ENCODE measurements at regions not wholly inside any gene's neighbourhood (a gene's known extent, or its start where the extent isn't known, plus 50 kb on each side); places are given as distances from the start of the nearest gene placed in this dataset.

DNA sequence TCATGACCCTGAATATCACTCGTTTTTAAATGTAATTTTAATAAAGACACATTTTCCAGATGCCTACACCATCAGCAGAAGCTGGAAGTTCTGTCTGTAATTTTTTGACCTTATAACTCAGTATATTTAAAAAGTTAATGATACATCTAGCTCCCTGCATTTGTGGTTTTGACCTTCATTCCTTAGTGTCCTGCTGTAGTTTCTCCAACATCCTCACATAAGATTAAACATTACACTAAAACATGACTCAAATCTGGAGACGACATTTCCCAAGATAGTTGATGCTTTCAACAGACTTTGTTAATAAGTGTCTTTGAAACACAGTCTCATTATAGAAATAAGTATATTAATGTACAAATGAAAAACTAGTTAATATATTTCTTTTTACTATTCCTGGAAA lies 363.1 kb downstream of the POM121L12 start:
- H3K36me3 ChIP-seq (ENCODE audit: low read depth) = no peaks in the 10 kb centered on the region
- no peak overlapping the region for H3K4me3 ChIP-seq
- peaks cover 6% of the 10 kb centered on the region for H3K9me3 ChIP-seq
- intact Hi-C loops (cut with DNase I, micrococcal nuclease) = no loop called here
- TF ChIP-seq, protein P1, sequence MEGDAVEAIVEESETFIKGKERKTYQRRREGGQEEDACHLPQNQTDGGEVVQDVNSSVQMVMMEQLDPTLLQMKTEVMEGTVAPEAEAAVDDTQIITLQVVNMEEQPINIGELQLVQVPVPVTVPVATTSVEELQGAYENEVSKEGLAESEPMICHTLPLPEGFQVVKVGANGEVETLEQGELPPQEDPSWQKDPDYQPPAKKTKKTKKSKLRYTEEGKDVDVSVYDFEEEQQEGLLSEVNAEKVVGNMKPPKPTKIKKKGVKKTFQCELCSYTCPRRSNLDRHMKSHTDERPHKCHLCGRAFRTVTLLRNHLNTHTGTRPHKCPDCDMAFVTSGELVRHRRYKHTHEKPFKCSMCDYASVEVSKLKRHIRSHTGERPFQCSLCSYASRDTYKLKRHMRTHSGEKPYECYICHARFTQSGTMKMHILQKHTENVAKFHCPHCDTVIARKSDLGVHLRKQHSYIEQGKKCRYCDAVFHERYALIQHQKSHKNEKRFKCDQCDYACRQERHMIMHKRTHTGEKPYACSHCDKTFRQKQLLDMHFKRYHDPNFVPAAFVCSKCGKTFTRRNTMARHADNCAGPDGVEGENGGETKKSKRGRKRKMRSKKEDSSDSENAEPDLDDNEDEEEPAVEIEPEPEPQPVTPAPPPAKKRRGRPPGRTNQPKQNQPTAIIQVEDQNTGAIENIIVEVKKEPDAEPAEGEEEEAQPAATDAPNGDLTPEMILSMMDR (IDR thresholded peaks at IDR 0.05) = no peak
- ATAC-seq = no peak
- H3K4me1 ChIP-seq (ENCODE audit: low read depth) = no peaks in the 10 kb centered on the region
- DNase-seq = no peak

DNA sequence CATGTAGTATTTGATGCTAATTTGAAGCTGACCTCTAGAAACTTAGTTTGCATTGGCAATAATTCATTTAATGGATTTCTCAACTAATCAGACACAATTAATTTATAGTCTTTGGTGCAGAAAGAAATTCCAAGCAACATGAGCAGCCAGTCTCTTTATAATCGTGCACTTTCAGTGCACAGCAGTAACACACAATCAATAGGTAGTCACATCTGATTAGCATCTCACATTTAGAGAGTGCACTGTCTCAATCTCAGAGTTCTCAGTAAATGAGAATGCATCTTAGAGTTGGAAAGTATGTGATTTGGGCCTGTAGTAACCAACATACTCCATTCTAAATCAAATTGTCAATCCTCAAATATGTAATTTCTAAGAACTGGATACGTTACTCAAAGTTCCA lies 377.6 kb downstream of the POM121L12 start:
- Histone ChIP-seq H3K4me1 (ENCODE audit: low read depth) (no peaks in the 10 kb centered on the region), H3K9me3 (no peaks in the 10 kb centered on the region), H3K4me3 (no peak overlapping the region), H3K36me3 (ENCODE audit: low read depth) (no peaks in the 10 kb centered on the region)
- no peak for ATAC-seq
- TF ChIP-seq, protein P1 (IDR thresholded peaks at IDR 0.05) = no peak
- DNase-seq = no peak
- intact Hi-C loops (cut with DNase I, micrococcal nuclease) = no loop called here

DNA sequence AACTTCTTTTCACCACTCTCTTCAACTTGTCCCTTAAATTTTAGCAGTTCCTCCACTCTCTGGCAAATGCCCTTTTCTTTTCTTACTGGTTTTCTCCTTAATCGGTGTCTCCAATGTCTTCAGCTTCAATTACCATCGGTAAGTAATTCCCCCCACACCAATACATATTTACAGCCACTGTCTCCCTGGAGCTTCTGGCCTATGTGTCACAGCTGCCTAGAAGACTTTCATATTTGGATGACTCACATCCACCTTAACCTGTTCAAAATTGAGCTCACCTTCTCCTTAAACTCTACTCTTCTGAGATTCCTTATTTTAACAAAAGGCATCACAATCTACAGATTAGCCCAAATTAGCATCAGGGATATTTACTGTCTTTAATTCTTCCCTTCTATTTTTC lies 380.4 kb downstream of the POM121L12 start:
- H3K9me3 ChIP-seq = no peaks in the 10 kb centered on the region
- intact Hi-C loops (cut with DNase I, micrococcal nuclease) = no loop called here
- H3K4me3 ChIP-seq = no peak overlapping the region
- ATAC-seq (no peak), DNase-seq (no peak)
- H3K36me3 ChIP-seq (ENCODE audit: low read depth) = no peaks in the 10 kb centered on the region
- TF ChIP-seq, protein P1 (IDR thresholded peaks at IDR 0.05) = no peak
- no peaks in the 10 kb centered on the region for H3K4me1 ChIP-seq (ENCODE audit: low read depth)

DNA sequence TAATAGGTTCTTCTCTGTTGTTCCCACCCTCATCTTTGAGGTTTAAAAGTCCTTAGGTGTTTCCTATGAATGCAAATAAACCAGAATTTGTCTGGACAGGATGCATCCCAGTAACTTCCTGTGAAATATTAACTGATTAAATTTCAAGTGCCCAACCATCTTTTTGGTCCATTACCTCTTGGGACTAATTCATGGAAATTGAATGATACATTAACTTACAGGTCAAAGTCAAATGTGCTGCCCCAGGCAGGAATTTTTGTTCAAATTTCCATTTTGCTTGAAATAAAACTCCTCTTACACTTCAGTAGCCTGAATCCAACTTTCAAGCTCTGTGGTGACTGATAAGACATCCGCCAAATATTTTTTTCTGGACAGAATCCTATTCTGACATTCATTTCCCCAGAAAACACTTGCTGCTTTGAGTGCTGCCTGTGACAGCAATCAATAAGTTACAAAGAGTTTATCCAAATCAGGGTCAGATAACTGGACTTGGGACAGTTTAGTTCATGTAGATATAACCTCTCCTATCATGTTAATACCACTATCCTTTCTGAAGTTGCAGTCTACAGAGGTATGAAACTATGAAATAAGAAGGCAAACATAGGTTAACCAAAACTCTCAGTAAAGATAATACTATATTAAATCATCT lies 383.5 kb downstream of the POM121L12 start:
- intact Hi-C loops (cut with DNase I, micrococcal nuclease) = no loop called here

DNA sequence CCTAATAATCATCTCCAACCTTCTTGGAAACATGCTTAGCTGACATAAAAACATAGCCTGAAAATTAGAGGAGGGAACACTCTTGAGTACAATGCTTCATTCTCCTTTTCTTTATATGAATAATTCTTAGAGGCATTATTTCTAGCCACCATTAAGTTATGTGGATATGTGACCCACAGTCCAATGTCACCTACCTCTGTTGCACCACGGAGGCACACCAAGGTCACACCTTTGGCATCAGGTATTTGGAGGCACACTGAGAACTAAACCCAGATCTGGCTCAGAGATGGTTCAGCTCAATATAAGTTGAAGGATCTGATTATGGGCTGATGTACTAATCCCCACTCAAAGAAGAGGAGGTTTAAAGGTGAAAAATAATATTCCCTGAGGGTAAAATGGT lies 385.1 kb downstream of the POM121L12 start:
- ATAC-seq = no peak
- peaks cover 4% of the 10 kb centered on the region for H3K9me3 ChIP-seq
- intact Hi-C loops (cut with DNase I, micrococcal nuclease) = no loop called here

More for the DNA sequence above, 383.5 kb downstream of the POM121L12 start:
- Histone ChIP-seq H3K4me3 (no peak overlapping the region), H3K36me3 (ENCODE audit: low read depth) (no peaks in the 10 kb centered on the region), H3K4me1 (ENCODE audit: low read depth) (no peaks in the 10 kb centered on the region), H3K9me3 (peaks cover 4% of the 10 kb centered on the region)
- no peak for DNase-seq
- TF ChIP-seq, protein P1 (IDR thresholded peaks at IDR 0.05) = no peak
- ATAC-seq = no peak

More for the DNA sequence above, 385.1 kb downstream of the POM121L12 start:
- Histone ChIP-seq H3K4me3 (no peak overlapping the region), H3K36me3 (ENCODE audit: low read depth) (no peaks in the 10 kb centered on the region), H3K4me1 (ENCODE audit: low read depth) (no peaks in the 10 kb centered on the region)
- no peak for DNase-seq
- TF ChIP-seq, protein P1 (IDR thresholded peaks at IDR 0.05) = no peak
